HG03342 (cell line): ENCODE measurements at regions not wholly inside any gene's neighbourhood (a gene's known extent, or its start where the extent isn't known, plus 50 kb on each side); places are given as distances from the start of the nearest gene placed in this dataset.
A peak's percentile ranks its signal among the peaks of the same experiment; 100 is the strongest.
"Not testable (repeated sequence)": the region's sequence is repeated elsewhere in the genome, so short reads cannot be mapped to it uniquely, and the experiment has no call there.

Experiments used
- ATAC-seq: cut with Tn5 transposase; IDR thresholded peaks from one replicate; pipeline ENCODE4 v1.9.1; 2021; ENCODE audit warnings: mild to moderate bottlenecking, moderate library complexity; ENCODE audit not compliant: unreplicated experiment

GRCh38 chr16:72729552-72729951 lies 318.4 kb downstream of the ZFHX3 start:
- not testable (repeated sequence) for ATAC-seq

- ATAC-seq: no peak
Measured at GRCh38 chr16:72728516-72728915, 319.4 kb downstream of the ZFHX3 start.

GRCh38 chr16:72727565-72727964 lies 320.4 kb downstream of the ZFHX3 start:
- no peak for ATAC-seq

- no peak for ATAC-seq
Measured at GRCh38 chr16:72725643-72726042, 322.3 kb downstream of the ZFHX3 start.

- ATAC-seq: no peak
Measured at GRCh38 chr16:72723781-72724180, 324.1 kb downstream of the ZFHX3 start.

GRCh38 chr16:72722552-72722951 lies 325.4 kb downstream of the ZFHX3 start:
- no peak for ATAC-seq

- no peak for ATAC-seq
Measured at GRCh38 chr16:72721981-72722380, 325.9 kb downstream of the ZFHX3 start.

GRCh38 chr16:72715267-72715666 lies 332.7 kb downstream of the ZFHX3 start:
- ATAC-seq: no peak

GRCh38 chr16:72711823-72712222 lies 336.1 kb downstream of the ZFHX3 start:
- ATAC-seq: no peak

- no peak for ATAC-seq
Measured at GRCh38 chr16:72705801-72706200, 342.1 kb downstream of the ZFHX3 start.

GRCh38 chr16:72704746-72705372 lies 343.1 kb downstream of the ZFHX3 start:
- no peak for ATAC-seq

GRCh38 chr16:72689851-72690250 lies 358.1 kb downstream of the ZFHX3 start:
- ATAC-seq: no peak

GRCh38 chr16:72680732-72681131 lies 367.2 kb downstream of the ZFHX3 start:
- ATAC-seq: no peak

GRCh38 chr16:72679856-72680255 lies 368.1 kb downstream of the ZFHX3 start:
- ATAC-seq: no peak

GRCh38 chr16:72677662-72678447 lies 370.1 kb downstream of the ZFHX3 start:
- no peak for ATAC-seq

GRCh38 chr16:72673118-72673517 lies 374.8 kb downstream of the ZFHX3 start:
- no peak for ATAC-seq

- ATAC-seq: no peak
Measured at GRCh38 chr16:72666267-72666666, 381.7 kb downstream of the ZFHX3 start.

- no peak for ATAC-seq
Measured at GRCh38 chr16:72665701-72666100, 382.2 kb downstream of the ZFHX3 start.

- ATAC-seq: peak; percentile 98
Measured at GRCh38 chr16:72664509-72665408, 383.2 kb downstream of the ZFHX3 start.

GRCh38 chr16:72664056-72664508 lies 383.8 kb downstream of the ZFHX3 start:
- ATAC-seq: no peak
